HT1080 (cell line): ENCODE measurements at regions not wholly inside any gene's neighbourhood (a gene's known extent, or its start where the extent isn't known, plus 50 kb on each side); places are given as distances from the start of the nearest gene placed in this dataset.

Experiments
- DNase-seq: peaks from one replicate; pipeline ENCODE4 v3.0.0-alpha.2; 2015; ENCODE audit warnings: low read depth

- no peak for DNase-seq
These were observed 136.6 kb downstream of the PIK3R1 start for GRCh38 chr5:68352166-68352565.

- DNase-seq: no peak
These were observed 138.0 kb downstream of the PIK3R1 start for GRCh38 chr5:68353605-68354004.

GRCh38 chr5:68354315-68354714 is 138.8 kb downstream of the PIK3R1 start:
- DNase-seq: no peak

GRCh38 chr5:68356216-68356615 is 140.7 kb downstream of the PIK3R1 start:
- no peak for DNase-seq

- no peak for DNase-seq
These were observed 141.1 kb downstream of the PIK3R1 start for GRCh38 chr5:68356623-68357022.

- no peak for DNase-seq
These were observed 144.1 kb downstream of the PIK3R1 start for GRCh38 chr5:68359699-68360098.

GRCh38 chr5:68362331-68362730 is 146.8 kb downstream of the PIK3R1 start:
- DNase-seq: no peak

- no peak for DNase-seq
These were observed 150.3 kb downstream of the PIK3R1 start for GRCh38 chr5:68365889-68366288.

- no peak for DNase-seq
These were observed 151.7 kb downstream of the PIK3R1 start for GRCh38 chr5:68367287-68367686.

- no peak for DNase-seq
These were observed 152.2 kb downstream of the PIK3R1 start for GRCh38 chr5:68367717-68368116.

- no peak for DNase-seq
These were observed 152.9 kb downstream of the PIK3R1 start for GRCh38 chr5:68368311-68369022.

GRCh38 chr5:68369023-68369359 is 153.4 kb downstream of the PIK3R1 start:
- DNase-seq: no peak

GRCh38 chr5:68369457-68370125 is 154.0 kb downstream of the PIK3R1 start:
- DNase-seq: no peak

GRCh38 chr5:68370196-68370595 is 154.6 kb downstream of the PIK3R1 start:
- DNase-seq: no peak

GRCh38 chr5:68371607-68372006 is 156.1 kb downstream of the PIK3R1 start:
- no peak for DNase-seq

- no peak for DNase-seq
These were observed 156.6 kb downstream of the PIK3R1 start for GRCh38 chr5:68372161-68372560.

- no peak for DNase-seq
These were observed 157.5 kb downstream of the PIK3R1 start for GRCh38 chr5:68373050-68373449.

- DNase-seq: no peak
These were observed 159.4 kb downstream of the PIK3R1 start for GRCh38 chr5:68374796-68375518.

GRCh38 chr5:68375540-68375939 is 160.0 kb downstream of the PIK3R1 start:
- no peak for DNase-seq

- DNase-seq: no peak
These were observed 161.4 kb downstream of the PIK3R1 start for GRCh38 chr5:68376935-68377334.

- no peak for DNase-seq
These were observed 162.2 kb downstream of the PIK3R1 start for GRCh38 chr5:68377733-68378132.

GRCh38 chr5:68378204-68378820 is 162.8 kb downstream of the PIK3R1 start:
- no peak for DNase-seq
